ENCODE measurements at regions not wholly inside any gene's neighbourhood (a gene's known extent, or its start where the extent isn't known, plus 50 kb on each side); places are given as distances from the start of the nearest gene placed in this dataset.

- H3F3A ChIP-seq (ENCODE audit: low read depth) = no peaks in the 10 kb centered on the region
- no peaks in the 10 kb centered on the region for H3K79me2 ChIP-seq (ENCODE audit: insufficient read depth, low read length)
- H3K9me3 ChIP-seq (ENCODE audit: insufficient read depth, low read depth, low read length) = no peaks in the 10 kb centered on the region
- no peak for TF ChIP-seq EZH2phosphoT487 (IDR thresholded peaks at IDR 0.05; ENCODE audit: borderline replicate concordance)
- TF ChIP-seq, protein P1, sequence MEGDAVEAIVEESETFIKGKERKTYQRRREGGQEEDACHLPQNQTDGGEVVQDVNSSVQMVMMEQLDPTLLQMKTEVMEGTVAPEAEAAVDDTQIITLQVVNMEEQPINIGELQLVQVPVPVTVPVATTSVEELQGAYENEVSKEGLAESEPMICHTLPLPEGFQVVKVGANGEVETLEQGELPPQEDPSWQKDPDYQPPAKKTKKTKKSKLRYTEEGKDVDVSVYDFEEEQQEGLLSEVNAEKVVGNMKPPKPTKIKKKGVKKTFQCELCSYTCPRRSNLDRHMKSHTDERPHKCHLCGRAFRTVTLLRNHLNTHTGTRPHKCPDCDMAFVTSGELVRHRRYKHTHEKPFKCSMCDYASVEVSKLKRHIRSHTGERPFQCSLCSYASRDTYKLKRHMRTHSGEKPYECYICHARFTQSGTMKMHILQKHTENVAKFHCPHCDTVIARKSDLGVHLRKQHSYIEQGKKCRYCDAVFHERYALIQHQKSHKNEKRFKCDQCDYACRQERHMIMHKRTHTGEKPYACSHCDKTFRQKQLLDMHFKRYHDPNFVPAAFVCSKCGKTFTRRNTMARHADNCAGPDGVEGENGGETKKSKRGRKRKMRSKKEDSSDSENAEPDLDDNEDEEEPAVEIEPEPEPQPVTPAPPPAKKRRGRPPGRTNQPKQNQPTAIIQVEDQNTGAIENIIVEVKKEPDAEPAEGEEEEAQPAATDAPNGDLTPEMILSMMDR (conservative IDR thresholded peaks at IDR 0.05; ENCODE audit: low read length) = no peak
- no peak overlapping the region for H2AFZ ChIP-seq (ENCODE audit: low read length)
- peaks cover 8% of the 10 kb centered on the region for H3K4me1 ChIP-seq (ENCODE audit: insufficient read depth, low read length, poor library complexity, severe bottlenecking)
- no peaks in the 10 kb centered on the region for H3K36me3 ChIP-seq (ENCODE audit: insufficient read depth, low read length)
- H3K4me3 ChIP-seq (ENCODE audit: low read length, poor library complexity, severe bottlenecking) = no peak overlapping the region
- H4K20me1 ChIP-seq (ENCODE audit: insufficient read depth, low read length, poor library complexity, severe bottlenecking) = no peaks in the 10 kb centered on the region
- no peaks in the 10 kb centered on the region for H3K27me3 ChIP-seq (ENCODE audit: insufficient read depth, low read length, poor library complexity, severe bottlenecking)
- peak overlapping the region; percentile 15 for H3K9ac ChIP-seq (ENCODE audit: low read depth, low read length, poor library complexity, severe bottlenecking)
- H3K9me2 ChIP-seq (replicated peaks; ENCODE audit: low read depth, low read length) = no peaks in the 10 kb centered on the region
- H3K4me2 ChIP-seq (ENCODE audit: low read depth, low read length, poor library complexity, severe bottlenecking) = no peak overlapping the region
These were observed 139.3 kb upstream of the COL5A1 start for GRCh38 chr9:134502266-134502791.

DNA sequence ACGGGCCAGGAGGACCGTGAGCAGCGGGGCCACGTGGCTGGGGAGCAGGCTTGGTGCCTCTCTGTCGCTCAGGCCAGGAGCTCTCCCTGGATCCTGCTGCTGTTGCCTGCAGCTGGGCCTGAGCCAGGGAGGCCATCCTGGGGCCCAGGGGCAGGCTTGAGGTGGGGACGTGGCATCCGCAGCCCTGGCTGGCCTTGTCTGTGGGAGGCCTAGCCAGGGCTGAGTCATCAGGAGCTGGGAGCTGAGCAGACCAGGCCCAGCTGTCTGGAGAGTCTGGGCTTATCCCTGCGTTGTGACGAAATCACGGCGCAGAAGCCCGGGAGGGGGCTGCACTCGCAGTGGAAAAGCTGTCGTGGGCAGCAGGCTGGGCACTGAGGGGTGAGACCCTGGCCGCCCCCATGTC, 138.8 kb upstream of the COL5A1 start:
- Histone ChIP-seq H3K4me1 (ENCODE audit: insufficient read depth, low read length, poor library complexity, severe bottlenecking) (peaks cover 10% of the 10 kb centered on the region), H3K9ac (ENCODE audit: low read depth, low read length, poor library complexity, severe bottlenecking) (peak overlapping the region; percentile 15), H3K9me2 (replicated peaks; ENCODE audit: low read depth, low read length) (no peaks in the 10 kb centered on the region), H3K4me2 (ENCODE audit: low read depth, low read length, poor library complexity, severe bottlenecking) (no peak overlapping the region), H2AFZ (ENCODE audit: low read length) (no peak overlapping the region), H4K20me1 (ENCODE audit: insufficient read depth, low read length, poor library complexity, severe bottlenecking) (no peaks in the 10 kb centered on the region), H3K9me3 (ENCODE audit: insufficient read depth, low read depth, low read length) (no peaks in the 10 kb centered on the region), H3K79me2 (ENCODE audit: insufficient read depth, low read length) (no peaks in the 10 kb centered on the region), H3F3A (ENCODE audit: low read depth) (no peaks in the 10 kb centered on the region), H3K27me3 (ENCODE audit: insufficient read depth, low read length, poor library complexity, severe bottlenecking) (no peaks in the 10 kb centered on the region), H3K4me3 (ENCODE audit: low read length, poor library complexity, severe bottlenecking) (no peak overlapping the region), H3K36me3 (ENCODE audit: insufficient read depth, low read length) (no peaks in the 10 kb centered on the region)
- TF ChIP-seq, protein P1 (conservative IDR thresholded peaks at IDR 0.05; ENCODE audit: low read length) = no peak
- no peak for TF ChIP-seq EZH2phosphoT487 (IDR thresholded peaks at IDR 0.05; ENCODE audit: borderline replicate concordance)

- no peak overlapping the region for H3K4me2 ChIP-seq (ENCODE audit: low read depth, low read length, poor library complexity, severe bottlenecking)
- no peaks in the 10 kb centered on the region for H3K27me3 ChIP-seq (ENCODE audit: insufficient read depth, low read length, poor library complexity, severe bottlenecking)
- no peak overlapping the region for H2AFZ ChIP-seq (ENCODE audit: low read length)
- H3K36me3 ChIP-seq (ENCODE audit: insufficient read depth, low read length) = no peaks in the 10 kb centered on the region
- TF ChIP-seq, protein P1 (conservative IDR thresholded peaks at IDR 0.05; ENCODE audit: low read length) = no peak
- no peak for TF ChIP-seq EZH2phosphoT487 (IDR thresholded peaks at IDR 0.05; ENCODE audit: borderline replicate concordance)
- H4K20me1 ChIP-seq (ENCODE audit: insufficient read depth, low read length, poor library complexity, severe bottlenecking) = no peaks in the 10 kb centered on the region
- H3K79me2 ChIP-seq (ENCODE audit: insufficient read depth, low read length) = no peaks in the 10 kb centered on the region
- H3K4me1 ChIP-seq (ENCODE audit: insufficient read depth, low read length, poor library complexity, severe bottlenecking) = peaks cover 10% of the 10 kb centered on the region
- no peak overlapping the region for H3K4me3 ChIP-seq (ENCODE audit: low read length, poor library complexity, severe bottlenecking)
- H3F3A ChIP-seq (ENCODE audit: low read depth) = no peaks in the 10 kb centered on the region
- no peaks in the 10 kb centered on the region for H3K9me2 ChIP-seq (replicated peaks; ENCODE audit: low read depth, low read length)
- H3K9me3 ChIP-seq (ENCODE audit: insufficient read depth, low read depth, low read length) = no peaks in the 10 kb centered on the region
- peak overlapping the region; percentile 15 for H3K9ac ChIP-seq (ENCODE audit: low read depth, low read length, poor library complexity, severe bottlenecking)
These were observed 138.1 kb upstream of the COL5A1 start for GRCh38 chr9:134503301-134504105.
